VCaP (cell line): ENCODE measurements at regions not wholly inside any gene's neighbourhood (a gene's known extent, or its start where the extent isn't known, plus 50 kb on each side); places are given as distances from the start of the nearest gene placed in this dataset.

Source experiments
- H3K27ac ChIP-seq: fragments of 450-650 bp; 2 replicates; pipeline ENCODE4 v1.5.1; 2017
- CTCF ChIP-seq: fragments of 450-650 bp; conservative IDR thresholded peaks from 2 replicates; pipeline ENCODE4 v1.5.1; 2017; ENCODE audit warnings: mild to moderate bottlenecking, moderate library complexity

GRCh38 chr3:64894006-64894405, 206.2 kb upstream of the ADAMTS9 start:
- TF ChIP-seq CTCF, result no peak
- no peak overlapping the region for H3K27ac ChIP-seq

GRCh38 chr3:64892671-64893309, 205.0 kb upstream of the ADAMTS9 start:
- no peak overlapping the region for H3K27ac ChIP-seq
- no peak for TF ChIP-seq CTCF

- H3K27ac ChIP-seq, result no peak overlapping the region
- TF ChIP-seq CTCF, result no peak
Observed at GRCh38 chr3:64891021-64891420, 203.2 kb upstream of the ADAMTS9 start.

GRCh38 chr3:64890466-64890865, 202.7 kb upstream of the ADAMTS9 start:
- H3K27ac ChIP-seq, result no peak overlapping the region
- no peak for TF ChIP-seq CTCF

- no peak for TF ChIP-seq CTCF
- no peak overlapping the region for H3K27ac ChIP-seq
Observed at GRCh38 chr3:64890006-64890405, 202.2 kb upstream of the ADAMTS9 start.

- H3K27ac ChIP-seq, result no peak overlapping the region
- no peak for TF ChIP-seq CTCF
Observed at GRCh38 chr3:64888840-64889392, 201.1 kb upstream of the ADAMTS9 start.

GRCh38 chr3:64888165-64888564, 200.4 kb upstream of the ADAMTS9 start:
- no peak for TF ChIP-seq CTCF
- H3K27ac ChIP-seq, result no peak overlapping the region
